HL-60 (cell line): ENCODE measurements at regions not wholly inside any gene's neighbourhood (a gene's known extent, or its start where the extent isn't known, plus 50 kb on each side); places are given as distances from the start of the nearest gene placed in this dataset.

Source experiments
- CTCF ChIP-seq: IDR thresholded peaks from one replicate; pipeline ENCODE4 v1.5.1; 2011; ENCODE audit warnings: low read length, control low read depth, inconsistent platforms; ENCODE audit not compliant: insufficient read depth
- POLR2AphosphoS5 ChIP-seq: IDR thresholded peaks from 2 replicates; pipeline ENCODE4 v1.6.1; 2012; ENCODE audit warnings: low read depth
- SPI1 ChIP-seq: IDR thresholded peaks from 2 replicates; pipeline ENCODE4 v1.6.1; 2012; ENCODE audit warnings: low read depth, mild to moderate bottlenecking, borderline replicate concordance

- TF ChIP-seq CTCF (no peak), POLR2AphosphoS5 (no peak), SPI1 (no peak)
These were observed 1365.4 kb downstream of the ARAP2 start for GRCh38 chr4:34878961-34879360.
